ENCODE measurements at regions not wholly inside any gene's neighbourhood (a gene's known extent, or its start where the extent isn't known, plus 50 kb on each side); places are given as distances from the start of the nearest gene placed in this dataset.

DNA sequence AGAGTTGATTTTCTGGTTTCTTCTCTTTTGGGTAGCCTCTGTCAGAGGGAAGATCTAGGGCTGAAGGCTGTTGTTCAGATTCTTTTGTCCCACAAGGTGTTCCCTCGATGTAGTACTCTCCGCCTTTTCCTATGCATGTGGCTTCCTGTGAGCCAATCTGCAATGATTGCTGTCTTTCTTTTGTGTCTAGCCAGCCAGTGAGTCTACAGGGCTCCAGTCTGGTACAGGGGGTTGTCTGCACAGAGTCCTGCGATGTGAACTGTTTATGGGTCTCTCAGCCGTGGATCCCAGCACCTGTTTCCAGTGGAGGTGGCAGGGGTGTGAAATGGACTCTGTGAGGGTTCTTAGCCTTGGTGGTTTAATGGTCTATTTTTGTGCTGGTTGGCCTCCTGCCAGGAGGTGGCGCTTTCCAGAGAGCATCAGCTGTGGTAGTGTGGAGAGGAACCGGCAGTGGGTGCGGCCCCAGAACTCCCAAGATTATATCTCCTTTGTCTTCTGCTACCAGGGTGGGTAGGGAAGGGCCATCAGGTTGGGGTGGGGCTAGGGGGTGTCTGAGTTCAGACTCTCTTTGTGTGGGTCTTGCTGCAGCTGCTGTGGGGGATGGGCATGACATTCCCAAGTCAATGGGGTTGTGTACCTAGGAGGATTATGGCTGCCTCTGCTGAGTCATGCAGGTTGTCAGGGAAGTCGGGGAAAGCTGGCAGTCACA lies 81.3 kb upstream of the C21orf91 start:
- Histone ChIP-seq H3K9me3 (ENCODE audit: control insufficient read depth, insufficient read depth, low read depth, low read length) (no peaks in the 10 kb centered on the region), H3K36me3 (ENCODE audit: control insufficient read depth in 2 of 2, insufficient read depth in 1 of 2, low read length in 2 of 2) (no peaks in the 10 kb centered on the region), H3K27ac (ENCODE audit: extremely low read depth, low read depth, low read length) (no peak overlapping the region), H3K4me1 (ENCODE audit: control insufficient read depth, insufficient read depth, low read length) (no peaks in the 10 kb centered on the region), H3K4me3 (ENCODE audit: low read depth, low read length) (no peak overlapping the region)
- ChIA-PET CTCF (interaction anchor here (0.6 to 1.4 kb wide), 6 partner anchors 24 to 545 kb away, joined by 3 to 10 read pairs (median 4); no protein-coding TSS in a partner anchor), POLR2A (no interaction called here)
- TF ChIP-seq ZFP69B (tag by site-specific recombination; IDR thresholded peaks at IDR 0.05) (no peak), ZBTB7A (tag by site-specific recombination; IDR thresholded peaks at IDR 0.05; ENCODE audit: low read depth) (no peak), ZBTB48 (tag by site-specific recombination; IDR thresholded peaks at IDR 0.05) (no peak), TCF7L2 (IDR thresholded peaks at IDR 0.05; ENCODE audit: borderline replicate concordance, low read depth, low read length) (no peak), ZNF623 (tag by site-specific recombination; IDR thresholded peaks at IDR 0.05) (no peak), ZNF785 (tag by site-specific recombination; IDR thresholded peaks at IDR 0.05) (no peak), ZNF155 (tag by site-specific recombination; IDR thresholded peaks at IDR 0.05) (no peak), ZNF521 (tag by site-specific recombination; IDR thresholded peaks at IDR 0.05) (no peak), EGR2 (tag by site-specific recombination; IDR thresholded peaks at IDR 0.05; ENCODE audit: low read depth) (no peak), ZNF747 (tag by site-specific recombination; IDR thresholded peaks at IDR 0.05) (no peak), ZNF341 (tag by site-specific recombination; IDR thresholded peaks at IDR 0.05; ENCODE audit: low read depth) (no peak), ZNF335 (tag by site-specific recombination; conservative IDR thresholded peaks at IDR 0.05) (no peak), ZNF837 (tag by site-specific recombination; IDR thresholded peaks at IDR 0.05) (no peak)
- TF ChIP-seq, protein P1, sequence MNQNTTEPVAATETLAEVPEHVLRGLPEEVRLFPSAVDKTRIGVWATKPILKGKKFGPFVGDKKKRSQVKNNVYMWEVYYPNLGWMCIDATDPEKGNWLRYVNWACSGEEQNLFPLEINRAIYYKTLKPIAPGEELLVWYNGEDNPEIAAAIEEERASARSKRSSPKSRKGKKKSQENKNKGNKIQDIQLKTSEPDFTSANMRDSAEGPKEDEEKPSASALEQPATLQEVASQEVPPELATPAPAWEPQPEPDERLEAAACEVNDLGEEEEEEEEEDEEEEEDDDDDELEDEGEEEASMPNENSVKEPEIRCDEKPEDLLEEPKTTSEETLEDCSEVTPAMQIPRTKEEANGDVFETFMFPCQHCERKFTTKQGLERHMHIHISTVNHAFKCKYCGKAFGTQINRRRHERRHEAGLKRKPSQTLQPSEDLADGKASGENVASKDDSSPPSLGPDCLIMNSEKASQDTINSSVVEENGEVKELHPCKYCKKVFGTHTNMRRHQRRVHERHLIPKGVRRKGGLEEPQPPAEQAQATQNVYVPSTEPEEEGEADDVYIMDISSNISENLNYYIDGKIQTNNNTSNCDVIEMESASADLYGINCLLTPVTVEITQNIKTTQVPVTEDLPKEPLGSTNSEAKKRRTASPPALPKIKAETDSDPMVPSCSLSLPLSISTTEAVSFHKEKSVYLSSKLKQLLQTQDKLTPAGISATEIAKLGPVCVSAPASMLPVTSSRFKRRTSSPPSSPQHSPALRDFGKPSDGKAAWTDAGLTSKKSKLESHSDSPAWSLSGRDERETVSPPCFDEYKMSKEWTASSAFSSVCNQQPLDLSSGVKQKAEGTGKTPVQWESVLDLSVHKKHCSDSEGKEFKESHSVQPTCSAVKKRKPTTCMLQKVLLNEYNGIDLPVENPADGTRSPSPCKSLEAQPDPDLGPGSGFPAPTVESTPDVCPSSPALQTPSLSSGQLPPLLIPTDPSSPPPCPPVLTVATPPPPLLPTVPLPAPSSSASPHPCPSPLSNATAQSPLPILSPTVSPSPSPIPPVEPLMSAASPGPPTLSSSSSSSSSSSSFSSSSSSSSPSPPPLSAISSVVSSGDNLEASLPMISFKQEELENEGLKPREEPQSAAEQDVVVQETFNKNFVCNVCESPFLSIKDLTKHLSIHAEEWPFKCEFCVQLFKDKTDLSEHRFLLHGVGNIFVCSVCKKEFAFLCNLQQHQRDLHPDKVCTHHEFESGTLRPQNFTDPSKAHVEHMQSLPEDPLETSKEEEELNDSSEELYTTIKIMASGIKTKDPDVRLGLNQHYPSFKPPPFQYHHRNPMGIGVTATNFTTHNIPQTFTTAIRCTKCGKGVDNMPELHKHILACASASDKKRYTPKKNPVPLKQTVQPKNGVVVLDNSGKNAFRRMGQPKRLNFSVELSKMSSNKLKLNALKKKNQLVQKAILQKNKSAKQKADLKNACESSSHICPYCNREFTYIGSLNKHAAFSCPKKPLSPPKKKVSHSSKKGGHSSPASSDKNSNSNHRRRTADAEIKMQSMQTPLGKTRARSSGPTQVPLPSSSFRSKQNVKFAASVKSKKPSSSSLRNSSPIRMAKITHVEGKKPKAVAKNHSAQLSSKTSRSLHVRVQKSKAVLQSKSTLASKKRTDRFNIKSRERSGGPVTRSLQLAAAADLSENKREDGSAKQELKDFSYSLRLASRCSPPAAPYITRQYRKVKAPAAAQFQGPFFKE (tag by site-specific recombination; IDR thresholded peaks at IDR 0.05; ENCODE audit: borderline replicate concordance): no peak
- TF ChIP-seq, protein P2, sequence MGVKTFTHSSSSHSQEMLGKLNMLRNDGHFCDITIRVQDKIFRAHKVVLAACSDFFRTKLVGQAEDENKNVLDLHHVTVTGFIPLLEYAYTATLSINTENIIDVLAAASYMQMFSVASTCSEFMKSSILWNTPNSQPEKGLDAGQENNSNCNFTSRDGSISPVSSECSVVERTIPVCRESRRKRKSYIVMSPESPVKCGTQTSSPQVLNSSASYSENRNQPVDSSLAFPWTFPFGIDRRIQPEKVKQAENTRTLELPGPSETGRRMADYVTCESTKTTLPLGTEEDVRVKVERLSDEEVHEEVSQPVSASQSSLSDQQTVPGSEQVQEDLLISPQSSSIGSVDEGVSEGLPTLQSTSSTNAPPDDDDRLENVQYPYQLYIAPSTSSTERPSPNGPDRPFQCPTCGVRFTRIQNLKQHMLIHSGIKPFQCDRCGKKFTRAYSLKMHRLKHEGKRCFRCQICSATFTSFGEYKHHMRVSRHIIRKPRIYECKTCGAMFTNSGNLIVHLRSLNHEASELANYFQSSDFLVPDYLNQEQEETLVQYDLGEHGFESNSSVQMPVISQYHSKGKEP (tag by site-specific recombination; IDR thresholded peaks at IDR 0.05): no peak

DNA sequence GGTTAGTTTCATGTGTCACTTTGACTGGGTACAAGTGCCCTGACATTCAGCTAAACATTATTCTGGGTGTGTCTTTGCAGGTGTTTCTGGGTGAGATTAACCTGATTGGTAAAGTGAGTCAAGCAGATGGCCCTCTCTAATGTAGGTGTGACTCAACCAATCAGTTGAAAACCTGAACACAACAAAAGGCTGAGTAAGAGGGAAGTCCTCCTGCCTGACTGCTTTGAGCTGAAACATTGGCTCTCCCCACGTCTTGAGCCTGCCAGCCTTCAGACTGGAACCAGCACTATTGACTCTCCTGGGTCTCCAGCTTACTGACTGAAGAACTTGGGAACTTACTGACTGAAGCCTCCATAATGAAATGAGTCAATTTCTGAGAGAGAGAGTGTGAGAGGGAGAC lies 70.0 kb upstream of the C21orf91 start:
- ChIA-PET CTCF (interaction anchor here (0.7 kb wide), 1 partner anchor 36 kb away, joined by 3 read pairs; no protein-coding TSS in a partner anchor), POLR2A (no interaction called here)
- Histone ChIP-seq H3K4me3 (ENCODE audit: low read depth, low read length) (no peak overlapping the region), H3K27ac (ENCODE audit: extremely low read depth, low read depth, low read length) (no peak overlapping the region), H3K36me3 (ENCODE audit: control insufficient read depth in 2 of 2, insufficient read depth in 1 of 2, low read length in 2 of 2) (no peaks in the 10 kb centered on the region), H3K4me1 (ENCODE audit: control insufficient read depth, insufficient read depth, low read length) (no peaks in the 10 kb centered on the region), H3K9me3 (ENCODE audit: control insufficient read depth, insufficient read depth, low read depth, low read length) (no peaks in the 10 kb centered on the region)
- TF ChIP-seq ZBTB7A (tag by site-specific recombination; IDR thresholded peaks at IDR 0.05; ENCODE audit: low read depth) (no peak), ZFP37 (tag by site-specific recombination; IDR thresholded peaks at IDR 0.05) (no peak), ZNF677 (tag by site-specific recombination; IDR thresholded peaks at IDR 0.05) (no peak), ZBTB1 (tag by site-specific recombination; IDR thresholded peaks at IDR 0.05) (no peak), ZNF223 (tag by site-specific recombination; IDR thresholded peaks at IDR 0.05) (no peak)
- TF ChIP-seq, protein P3, sequence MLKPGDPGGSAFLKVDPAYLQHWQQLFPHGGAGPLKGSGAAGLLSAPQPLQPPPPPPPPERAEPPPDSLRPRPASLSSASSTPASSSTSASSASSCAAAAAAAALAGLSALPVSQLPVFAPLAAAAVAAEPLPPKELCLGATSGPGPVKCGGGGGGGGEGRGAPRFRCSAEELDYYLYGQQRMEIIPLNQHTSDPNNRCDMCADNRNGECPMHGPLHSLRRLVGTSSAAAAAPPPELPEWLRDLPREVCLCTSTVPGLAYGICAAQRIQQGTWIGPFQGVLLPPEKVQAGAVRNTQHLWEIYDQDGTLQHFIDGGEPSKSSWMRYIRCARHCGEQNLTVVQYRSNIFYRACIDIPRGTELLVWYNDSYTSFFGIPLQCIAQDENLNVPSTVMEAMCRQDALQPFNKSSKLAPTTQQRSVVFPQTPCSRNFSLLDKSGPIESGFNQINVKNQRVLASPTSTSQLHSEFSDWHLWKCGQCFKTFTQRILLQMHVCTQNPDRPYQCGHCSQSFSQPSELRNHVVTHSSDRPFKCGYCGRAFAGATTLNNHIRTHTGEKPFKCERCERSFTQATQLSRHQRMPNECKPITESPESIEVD (tag by site-specific recombination; IDR thresholded peaks at IDR 0.05): no peak
- TF ChIP-seq, protein P4, sequence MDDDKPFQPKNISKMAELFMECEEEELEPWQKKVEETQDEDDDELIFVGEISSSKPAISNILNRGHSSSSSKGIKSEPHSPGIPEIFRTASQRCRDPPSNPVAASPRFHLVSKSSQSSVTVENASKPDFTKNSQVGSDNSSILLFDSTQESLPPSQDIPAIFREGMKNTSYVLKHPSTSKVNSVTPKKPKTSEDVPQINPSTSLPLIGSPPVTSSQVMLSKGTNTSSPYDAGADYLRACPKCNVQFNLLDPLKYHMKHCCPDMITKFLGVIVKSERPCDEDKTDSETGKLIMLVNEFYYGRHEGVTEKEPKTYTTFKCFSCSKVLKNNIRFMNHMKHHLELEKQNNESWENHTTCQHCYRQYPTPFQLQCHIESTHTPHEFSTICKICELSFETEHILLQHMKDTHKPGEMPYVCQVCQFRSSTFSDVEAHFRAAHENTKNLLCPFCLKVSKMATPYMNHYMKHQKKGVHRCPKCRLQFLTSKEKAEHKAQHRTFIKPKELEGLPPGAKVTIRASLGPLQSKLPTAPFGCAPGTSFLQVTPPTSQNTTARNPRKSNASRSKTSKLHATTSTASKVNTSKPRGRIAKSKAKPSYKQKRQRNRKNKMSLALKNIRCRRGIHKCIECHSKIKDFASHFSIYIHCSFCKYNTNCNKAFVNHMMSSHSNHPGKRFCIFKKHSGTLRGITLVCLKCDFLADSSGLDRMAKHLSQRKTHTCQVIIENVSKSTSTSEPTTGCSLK (tag by site-specific recombination; IDR thresholded peaks at IDR 0.05): no peak
- TF ChIP-seq, protein P5, sequence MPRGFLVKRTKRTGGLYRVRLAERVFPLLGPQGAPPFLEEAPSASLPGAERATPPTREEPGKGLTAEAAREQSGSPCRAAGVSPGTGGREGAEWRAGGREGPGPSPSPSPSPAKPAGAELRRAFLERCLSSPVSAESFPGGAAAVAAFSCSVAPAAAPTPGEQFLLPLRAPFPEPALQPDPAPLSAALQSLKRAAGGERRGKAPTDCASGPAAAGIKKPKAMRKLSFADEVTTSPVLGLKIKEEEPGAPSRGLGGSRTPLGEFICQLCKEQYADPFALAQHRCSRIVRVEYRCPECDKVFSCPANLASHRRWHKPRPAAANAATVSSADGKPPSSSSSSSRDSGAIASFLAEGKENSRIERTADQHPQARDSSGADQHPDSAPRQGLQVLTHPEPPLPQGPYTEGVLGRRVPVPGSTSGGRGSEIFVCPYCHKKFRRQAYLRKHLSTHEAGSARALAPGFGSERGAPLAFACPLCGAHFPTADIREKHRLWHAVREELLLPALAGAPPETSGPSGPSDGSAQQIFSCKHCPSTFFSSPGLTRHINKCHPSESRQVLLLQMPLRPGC (tag by site-specific recombination; IDR thresholded peaks at IDR 0.05): no peak
